ENCODE measurements at regions not wholly inside any gene's neighbourhood (a gene's known extent, or its start where the extent isn't known, plus 50 kb on each side); places are given as distances from the start of the nearest gene placed in this dataset.

DNA sequence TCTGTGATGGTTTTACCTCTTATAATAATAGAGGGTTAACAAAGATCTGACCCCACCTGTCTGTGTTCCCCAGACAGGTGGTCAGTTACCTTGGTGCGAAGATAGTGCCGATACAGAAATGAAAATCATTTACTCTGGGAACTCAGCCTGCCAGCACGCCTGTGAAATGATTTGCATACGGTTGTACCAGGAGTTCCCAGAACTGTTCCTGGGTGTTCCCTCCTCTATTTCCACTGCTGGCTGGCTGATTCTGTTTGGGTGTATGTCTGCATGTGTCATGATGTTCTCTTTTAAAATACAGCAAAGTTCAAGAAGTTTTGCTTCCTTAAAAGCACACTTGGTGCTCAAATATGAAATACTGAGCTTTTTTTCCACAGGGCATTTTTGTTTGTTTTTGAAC is 527.1 kb downstream of the FGF9 start:
- DNase-seq = no peak

DNA sequence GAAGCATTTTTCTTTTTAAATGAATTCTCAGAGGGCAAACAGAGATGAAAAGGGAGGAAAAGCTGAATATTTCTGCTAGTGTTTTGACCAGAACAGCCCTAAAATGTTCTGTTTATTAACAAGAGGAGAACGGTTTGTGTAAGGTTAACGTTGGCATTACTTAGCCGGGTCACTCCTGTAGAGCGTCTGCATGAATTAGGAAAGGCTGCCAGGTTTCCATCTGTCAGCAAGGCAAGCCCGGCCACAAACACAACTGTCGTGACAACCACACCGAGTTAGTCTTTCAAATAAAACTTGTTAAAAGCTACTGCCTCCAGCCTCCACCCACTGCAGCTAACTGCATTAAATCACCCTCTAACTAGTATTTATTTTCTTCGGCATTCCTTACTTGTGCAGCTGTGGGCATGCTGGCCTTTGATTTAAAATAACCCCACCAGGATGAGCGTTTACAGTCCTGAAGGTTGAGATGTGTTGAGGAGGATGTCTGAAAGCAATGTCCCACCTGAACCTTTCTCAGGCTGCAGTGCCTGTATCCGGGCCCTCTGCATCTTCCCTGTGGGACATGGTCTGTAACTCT is 527.9 kb downstream of the FGF9 start:
- no peak for DNase-seq

DNA sequence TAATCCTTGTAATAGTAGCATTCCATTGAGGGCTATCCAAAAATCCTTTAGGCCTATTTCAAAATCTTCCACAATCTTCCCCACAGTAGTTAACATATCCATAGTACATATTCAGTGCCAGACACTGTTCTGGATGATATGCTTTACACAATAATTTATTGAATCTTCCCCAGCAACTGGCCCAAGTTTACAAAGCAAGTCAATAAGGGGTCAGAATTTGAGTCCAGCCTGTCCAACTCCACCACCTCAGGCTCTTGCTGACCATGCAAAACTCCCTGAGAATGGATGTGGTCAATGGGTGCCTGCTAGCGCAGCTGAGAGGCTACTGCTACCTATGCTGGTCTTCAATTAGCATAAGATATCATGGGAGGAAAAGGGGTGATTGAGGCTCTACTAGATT is 529.6 kb downstream of the FGF9 start:
- no peak for DNase-seq

DNA sequence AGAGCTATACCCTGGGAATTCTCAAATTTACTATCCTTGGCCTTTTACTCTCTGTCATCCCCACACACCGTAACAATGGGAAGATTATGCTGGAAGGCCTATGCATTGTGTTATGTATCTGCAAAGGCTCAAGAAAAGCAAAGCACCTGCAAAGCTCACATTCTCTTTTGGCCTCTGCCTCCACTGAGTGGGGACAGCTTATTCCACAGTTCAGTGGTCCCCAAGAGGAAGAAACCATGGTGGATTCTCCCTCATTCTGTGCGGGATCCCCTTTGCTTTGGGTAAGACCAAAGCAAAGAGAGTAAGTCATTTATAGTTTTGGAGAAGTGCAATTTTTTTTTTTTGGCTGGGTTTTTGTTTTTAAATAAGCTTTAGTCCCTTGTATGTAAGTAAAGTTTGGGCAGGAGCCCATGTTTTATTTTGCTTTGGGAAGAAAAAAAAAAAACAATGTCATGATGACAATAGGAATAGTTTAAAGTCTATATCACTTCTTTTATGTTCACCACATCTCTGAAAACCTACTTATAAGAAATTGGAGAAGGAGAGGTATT is 530.6 kb downstream of the FGF9 start:
- DNase-seq = no peak

DNA sequence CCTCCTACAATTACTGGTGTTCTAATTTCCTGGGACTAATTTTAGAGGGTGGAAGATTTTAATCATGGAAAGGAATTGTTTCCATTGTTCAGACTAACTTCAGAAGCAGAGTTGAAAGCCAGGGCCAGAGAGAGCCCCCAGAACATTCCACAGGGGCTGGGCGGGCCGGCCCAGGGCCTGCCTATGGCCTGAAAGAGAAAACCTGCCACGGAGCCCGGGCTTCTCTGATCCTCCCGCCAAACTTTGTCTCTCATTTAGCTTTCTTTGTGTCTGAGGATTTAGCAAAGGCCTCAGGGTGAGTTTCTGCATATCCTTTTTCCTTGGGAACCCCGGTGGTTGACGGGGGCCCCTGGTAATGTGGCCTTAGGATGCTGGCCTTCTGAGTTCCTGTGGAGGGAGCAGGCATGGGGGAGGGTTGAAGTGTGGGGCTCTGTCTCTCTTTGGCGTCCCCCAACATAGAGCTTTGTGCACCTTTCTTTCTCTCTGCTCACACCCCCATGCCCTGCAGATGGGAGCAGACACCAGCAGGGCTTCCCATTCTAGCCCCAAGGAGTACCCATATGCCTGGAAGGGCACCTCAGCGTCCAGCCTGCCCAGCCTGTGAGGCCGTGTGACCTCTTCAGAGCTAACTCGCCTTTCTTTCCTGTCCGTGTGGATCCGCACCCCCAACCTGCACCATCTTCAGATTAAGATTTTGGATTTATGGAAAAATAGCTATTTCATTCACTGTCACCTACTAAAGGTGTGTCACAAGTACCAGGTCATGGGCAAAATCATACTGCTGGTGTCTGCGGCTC is 539.5 kb downstream of the FGF9 start:
- no peak for DNase-seq

DNA sequence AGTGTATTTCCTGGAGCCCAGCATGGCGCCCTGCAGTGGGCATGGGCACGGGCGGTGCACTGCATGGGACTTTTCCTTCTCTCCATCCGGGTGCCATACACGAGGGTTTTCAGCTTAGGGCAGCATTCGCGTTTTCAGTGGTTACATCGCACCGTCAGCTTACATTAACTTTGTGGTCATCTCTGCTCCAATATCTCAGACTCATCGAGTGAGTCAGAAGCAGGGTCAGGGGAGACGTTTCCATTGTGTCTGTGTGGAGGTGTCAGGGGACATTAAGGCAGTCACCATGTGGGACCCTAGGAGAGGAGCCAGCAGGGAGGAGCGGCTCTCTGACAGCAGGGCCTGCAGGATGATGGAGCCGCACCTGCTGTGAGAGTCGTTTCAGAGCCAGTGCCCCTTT is 541.0 kb downstream of the FGF9 start:
- no peak for DNase-seq

DNA sequence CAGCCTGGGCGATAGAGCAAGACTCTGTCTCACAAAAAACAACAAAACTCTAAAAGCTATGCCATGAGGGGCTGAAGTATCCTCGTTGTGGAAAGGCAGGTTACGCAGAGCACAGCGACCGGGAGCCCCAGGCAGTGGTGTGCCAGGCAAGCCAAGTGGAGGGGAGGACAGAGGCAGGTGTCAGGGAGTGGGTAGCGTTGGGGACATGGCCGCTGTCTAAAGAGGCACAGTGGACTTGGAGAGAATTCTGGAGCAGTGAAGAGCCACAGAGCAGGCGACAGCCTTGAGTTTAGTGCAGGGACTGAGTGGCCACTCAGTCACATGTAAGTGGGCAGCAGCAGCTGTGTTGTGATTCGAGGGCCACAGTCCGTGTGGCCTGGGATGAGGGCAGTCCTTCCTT is 541.7 kb downstream of the FGF9 start:
- no peak for DNase-seq

DNA sequence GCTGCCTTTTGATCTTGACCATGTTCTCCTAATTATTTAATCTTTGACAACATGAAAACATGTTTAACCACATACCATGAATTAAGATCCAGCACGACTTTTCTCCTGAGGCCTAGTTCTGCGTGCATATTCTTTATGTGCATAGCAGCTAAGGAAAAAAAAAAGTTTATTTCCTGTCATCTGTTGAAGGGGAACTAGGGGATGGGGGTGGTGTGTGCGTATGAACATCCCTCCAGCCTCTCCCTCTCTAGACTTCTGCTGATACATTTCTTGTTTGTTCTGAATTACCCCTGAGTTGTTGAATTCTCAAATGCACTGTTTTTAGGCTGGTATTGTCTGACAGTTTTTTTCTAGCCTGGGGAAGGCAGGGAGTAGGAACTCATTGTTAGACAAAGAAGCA is 543.3 kb downstream of the FGF9 start:
- no peak for DNase-seq

DNA sequence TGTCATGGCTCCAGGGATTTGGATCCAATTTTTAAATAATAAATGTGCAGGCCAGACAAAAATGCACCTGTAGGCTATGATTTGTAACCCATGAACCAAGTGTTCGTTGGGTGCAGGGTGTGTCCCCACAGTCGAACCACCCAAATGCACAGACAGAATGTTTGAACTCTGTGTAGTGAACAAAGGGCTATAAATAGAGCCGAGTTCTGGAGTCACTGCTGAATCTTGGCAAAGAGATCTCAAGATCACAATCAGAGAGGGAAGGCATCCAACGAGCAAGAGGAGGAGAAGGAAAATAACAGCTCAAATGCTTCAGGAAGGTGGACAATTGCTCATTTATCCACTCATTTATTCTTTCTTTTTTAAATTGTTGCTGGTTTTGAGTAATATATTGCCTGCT is 547.9 kb downstream of the FGF9 start:
- no peak for DNase-seq

DNA sequence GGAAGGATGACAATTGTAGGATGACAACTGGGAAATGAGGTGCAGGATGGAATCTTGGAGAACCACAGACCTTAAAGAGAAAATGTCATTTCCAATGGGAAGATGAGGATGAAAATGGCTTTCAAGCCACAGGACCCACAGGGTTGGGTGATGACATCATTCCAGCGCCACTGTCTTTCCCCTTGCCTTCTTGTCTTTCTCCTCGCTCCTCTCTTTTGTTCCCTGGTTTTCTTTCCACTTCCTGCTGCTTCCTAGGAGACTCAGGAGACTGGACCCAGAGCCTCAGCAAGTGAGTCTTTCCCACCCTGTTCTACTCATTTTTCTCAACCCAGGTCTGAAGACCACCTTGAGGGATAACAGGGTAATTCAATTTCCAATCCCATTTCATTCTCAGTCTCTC is 548.8 kb downstream of the FGF9 start:
- no peak for DNase-seq

DNA sequence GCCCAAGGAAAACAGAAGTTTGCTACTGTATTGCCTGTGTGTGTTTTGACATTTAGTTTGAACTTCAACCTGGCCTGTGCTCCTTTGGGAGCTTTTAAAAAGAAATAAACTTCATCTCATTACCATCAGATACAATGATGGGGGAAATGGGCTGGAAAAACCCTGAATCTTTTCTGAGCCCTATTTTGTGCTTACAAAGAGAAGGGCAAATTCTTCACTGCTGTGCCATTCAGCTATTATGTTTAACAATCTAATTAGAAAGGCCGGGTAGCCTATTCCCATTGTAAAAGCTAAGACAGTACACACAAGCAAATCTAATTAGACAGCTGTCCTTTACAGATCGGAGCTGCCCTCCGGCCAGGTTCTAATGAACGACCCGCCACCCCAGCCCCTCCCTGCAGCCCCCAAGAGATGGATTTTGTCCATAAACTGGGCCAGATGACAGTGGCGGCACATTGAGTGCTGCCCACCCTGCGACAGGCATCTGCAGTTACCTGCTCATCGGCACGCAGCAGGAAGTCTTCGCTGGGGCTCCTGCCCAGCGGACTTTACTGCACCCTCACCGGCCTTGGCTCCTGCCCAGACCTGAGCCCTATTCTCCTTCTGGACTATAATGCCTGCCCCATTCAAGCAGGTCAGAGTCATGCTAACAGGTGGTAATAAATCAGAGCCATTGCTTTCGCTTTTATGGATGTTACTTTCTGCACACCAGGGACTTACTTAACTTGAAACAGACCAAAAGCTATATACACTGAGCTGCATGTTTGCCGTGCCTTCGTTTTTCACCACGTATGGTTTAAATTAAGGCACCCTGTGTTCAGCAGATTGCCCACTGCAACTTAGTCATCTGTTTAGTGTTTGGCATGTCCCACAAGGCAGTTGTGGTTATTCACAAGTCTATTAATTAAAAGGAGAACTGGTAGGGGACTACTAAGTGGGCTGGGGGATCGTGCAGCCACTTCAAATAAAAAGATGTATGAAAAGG is 549.6 kb downstream of the FGF9 start:
- DNase-seq = no peak

DNA sequence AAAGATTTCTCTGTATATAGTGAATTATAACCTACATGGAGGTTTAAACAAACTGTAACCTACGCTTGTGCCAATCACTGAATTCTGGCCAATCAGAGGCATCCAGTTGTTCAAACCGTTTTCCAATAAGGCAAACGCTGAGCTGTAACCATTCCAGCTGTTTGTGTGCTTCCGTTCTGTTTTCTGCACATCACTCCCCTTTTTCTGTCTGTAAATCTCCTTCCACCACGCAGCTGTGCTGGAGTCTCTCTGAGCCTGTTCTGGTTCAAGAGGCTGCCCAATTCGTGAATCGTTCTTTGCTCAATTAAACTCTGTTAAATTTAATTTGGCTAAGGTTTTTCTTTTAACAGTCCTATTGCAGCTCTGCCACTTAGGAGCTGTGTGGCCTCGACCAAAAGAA is 552.5 kb downstream of the FGF9 start:
- DNase-seq = no peak

DNA sequence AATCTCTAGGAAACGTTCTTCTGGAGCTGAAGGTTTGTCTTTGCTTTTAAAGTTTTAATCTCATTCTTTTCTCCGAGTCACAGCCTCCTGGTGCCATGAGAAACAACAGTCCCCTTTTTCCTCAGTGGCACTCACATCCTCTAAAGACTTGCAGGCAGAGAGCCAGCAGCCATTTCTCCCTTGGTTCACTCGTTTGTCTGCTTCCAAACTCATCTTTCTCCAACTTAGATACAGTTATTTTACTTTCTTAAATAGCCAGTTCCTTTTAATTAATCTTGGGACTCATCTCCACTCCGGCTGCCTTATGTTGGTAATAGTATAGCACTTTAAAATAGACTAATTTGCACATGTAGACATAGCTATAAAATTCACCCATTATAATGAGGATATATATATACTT is 555.2 kb downstream of the FGF9 start:
- no peak for DNase-seq

DNA sequence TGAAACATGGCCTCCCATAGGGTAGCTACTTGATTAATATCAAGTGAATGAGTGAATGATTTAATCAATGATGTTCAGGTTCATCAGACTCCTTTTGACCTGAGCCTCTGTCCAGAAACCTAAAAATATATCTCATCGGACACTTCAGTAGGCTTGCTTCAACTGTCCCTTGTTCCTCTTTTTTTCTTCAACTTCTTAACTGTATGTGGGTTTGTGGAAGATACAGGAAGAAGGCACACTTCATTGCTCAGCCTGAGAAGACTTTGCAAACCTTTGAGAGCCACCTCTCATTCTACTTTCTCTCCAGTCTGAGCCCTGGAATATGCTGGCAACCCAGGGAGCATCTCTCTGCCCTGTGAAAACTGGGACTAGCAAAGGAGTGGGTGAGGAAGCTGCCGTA is 557.0 kb downstream of the FGF9 start:
- DNase-seq = no peak

DNA sequence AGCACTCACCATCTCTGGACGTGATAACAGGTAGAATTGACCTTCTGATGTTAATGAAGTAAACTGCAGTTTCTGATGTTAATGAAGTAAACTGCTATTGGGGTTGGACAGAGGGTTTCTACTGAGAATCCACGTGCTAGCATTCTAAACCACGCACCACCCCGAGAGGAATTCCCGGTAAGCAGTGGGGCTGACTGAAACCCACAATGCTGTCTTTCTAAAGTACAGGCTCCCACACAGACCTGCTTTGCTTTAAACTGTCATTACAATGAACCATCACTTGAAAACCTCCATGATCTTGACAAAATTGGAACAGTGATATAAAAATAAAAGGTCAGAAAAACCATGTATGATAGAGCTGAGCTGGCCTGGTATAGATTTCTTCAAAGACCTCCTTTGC is 559.0 kb downstream of the FGF9 start:
- no peak for DNase-seq

DNA sequence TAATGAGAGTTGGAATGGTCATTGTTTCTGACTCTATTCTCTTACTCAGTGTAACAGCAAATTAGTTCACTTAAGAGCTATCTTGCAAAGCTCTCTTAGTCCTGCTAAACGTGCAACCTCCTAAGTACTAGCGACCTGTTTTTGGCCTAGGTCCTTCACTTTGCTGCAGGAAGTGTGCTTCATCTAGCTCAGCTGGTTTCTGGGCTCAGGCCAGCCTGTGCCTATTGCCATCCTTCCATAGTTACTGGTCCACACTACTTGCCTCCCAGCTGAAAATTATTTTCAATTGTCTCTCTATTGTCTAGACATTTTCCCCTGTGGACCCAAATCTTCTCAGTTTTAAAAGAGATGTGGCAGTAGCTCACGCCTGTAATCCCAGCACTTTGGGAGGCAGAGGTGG is 561.3 kb downstream of the FGF9 start:
- no peak for DNase-seq

DNA sequence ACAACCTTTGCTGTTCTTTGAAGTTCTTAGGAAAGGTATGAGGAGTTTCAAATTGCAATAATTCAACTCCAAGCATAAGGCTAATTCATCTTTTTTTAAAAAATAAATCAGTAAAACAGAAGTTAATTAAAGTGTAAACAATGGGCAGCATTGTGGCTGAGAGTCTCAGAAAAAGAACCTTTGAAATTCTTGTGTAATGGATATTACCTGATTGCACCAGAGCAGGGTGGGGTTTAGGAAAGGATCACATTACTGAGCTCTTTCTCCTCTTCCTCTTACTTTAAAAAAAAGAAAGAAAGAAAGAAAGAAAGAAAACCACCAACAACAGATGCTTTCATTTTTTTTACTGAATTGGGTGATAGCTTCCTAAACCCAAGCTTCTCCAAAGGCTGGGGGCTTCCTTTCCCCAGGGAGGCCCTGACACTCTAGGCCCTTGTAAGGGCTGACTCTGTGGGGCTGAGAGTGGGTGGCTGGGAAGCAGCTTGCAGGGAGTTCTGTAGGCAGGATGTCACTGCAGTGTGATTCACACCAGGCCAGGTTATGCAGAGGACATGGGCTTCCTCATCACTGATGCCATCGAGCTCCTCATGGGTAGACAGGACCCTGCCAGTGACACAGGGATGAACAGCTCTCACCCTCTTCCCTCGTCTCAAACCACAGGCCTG is 564.5 kb downstream of the FGF9 start:
- no peak for DNase-seq

DNA sequence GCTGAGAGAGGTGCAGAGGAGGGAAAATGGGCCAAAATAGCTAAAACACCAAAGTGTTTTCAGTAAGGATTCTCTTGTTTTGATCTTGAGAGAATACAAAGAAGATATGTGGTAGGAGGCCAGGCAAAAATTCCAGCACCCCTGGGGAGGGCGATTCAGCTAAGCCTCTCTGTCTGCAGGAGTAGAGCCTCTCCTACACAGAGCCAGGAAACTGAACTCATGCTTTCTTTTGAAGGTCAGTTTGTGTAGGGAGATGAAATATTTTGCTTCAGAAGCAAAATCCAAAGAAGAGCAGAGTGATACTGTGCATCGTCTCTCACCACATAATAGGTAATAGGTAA is 565.0 kb downstream of the FGF9 start:
- no peak for DNase-seq

DNA sequence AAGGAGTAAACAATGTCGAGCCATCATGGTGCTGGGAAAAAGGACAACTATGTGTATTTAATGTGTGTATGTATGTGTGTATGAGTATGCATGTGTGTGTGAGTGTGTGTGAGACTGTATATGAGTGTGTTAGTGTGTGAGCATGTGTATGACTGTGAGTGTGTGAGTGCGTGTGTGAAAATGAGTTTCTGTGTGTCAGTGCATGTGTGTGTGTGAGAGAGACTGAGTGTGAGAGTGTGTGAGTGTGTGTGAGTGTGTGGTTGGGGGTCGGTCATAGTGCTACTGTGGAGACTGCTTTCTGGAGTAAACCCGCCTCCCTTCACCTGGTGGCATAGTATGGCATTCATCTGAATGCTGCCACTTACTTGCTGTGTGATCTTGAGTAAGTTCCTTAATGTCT is 567.4 kb downstream of the FGF9 start:
- no peak for DNase-seq

DNA sequence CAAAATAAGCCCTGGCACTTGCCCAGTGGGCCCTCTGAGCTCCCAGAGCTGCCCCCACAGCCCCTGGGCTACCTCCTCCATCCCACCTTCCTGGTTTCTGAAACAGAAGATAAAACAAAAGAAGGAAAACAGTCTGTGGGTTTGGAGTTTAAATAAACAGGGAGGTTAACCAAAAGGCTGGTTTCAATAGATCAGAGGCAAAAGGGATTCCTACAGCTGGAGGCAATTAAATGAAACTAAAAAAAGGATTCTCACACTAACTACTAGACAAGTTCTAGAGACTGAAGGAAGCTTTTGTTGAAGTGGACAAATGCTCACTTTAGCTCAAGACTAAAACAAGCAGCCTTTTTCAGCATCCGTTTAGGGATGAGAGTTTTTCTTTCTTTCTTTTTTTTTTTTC is 569.8 kb downstream of the FGF9 start:
- DNase-seq = no peak

DNA sequence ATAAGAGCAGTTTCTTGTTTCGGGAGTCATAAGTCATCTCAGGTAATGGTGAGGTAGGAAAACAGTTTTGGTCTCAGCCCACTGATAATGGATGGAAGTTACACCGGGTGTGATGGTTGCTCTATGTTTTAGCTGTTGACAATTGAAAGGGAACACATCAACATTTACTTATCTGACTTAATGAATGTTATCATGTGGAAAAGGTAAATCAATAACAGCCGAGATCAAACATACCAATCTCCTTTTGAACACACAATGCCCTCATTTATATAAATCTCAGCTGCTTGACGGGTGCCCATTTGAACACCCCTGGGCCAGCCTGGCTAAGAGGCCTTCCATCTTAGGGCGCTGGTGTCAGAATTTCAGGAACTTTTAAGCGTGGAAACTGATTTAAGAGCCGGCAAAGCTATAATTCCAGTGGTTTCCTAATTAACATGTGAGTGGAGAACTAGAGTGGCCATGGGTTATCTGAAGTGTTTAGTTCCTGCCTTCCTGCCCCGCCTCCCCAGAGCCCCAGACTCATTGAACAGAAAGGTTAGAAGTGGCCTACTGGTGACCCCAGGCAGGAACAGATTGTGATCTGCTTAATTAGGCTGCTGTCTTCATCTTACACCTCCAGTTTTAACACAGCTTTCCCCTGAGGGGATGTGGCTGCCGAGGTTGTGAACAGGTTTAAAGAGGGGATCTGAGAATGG is 572.7 kb downstream of the FGF9 start:
- DNase-seq = no peak

DNA sequence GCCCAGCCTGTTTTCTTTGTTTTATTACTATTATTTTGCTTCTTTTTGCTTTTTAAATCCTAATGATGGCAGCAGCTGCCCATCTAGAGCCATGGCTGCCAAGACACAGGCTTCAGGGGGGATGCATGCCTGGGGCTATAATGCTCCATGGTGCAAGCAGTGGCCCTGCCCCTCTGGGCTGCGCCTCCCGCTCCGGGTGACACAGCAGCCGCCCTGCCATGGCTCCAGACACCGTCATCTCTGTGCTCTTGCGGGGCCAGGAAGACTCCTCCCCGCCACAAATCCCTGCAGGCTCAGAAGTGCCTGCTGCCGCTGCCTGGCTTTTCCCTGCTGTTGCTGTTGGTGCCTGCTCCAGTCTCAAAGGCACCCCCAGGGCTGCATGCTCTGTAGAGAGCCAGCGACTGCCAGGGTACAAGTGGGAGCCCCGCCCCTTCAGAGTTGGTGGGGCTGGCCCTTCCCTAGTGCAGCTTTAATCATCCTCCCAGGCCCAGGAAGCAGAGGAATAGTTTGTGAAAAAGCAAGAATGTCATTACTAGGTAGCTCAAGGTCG is 581.5 kb downstream of the FGF9 start:
- no peak for DNase-seq
